ENCODE measurements at regions not wholly inside any gene's neighbourhood (a gene's known extent, or its start where the extent isn't known, plus 50 kb on each side); places are given as distances from the start of the nearest gene placed in this dataset.
"Not testable (repeated sequence)": the region's sequence is repeated elsewhere in the genome, so short reads cannot be mapped to it uniquely, and the experiment has no call there.

GRCh38 chr5:44969825-44970224, 161.1 kb downstream of the MRPS30 start:
- Mint-ChIP-seq H3K4me1 (no peaks in the 10 kb centered on the region), H3K27me3 (no peaks in the 10 kb centered on the region), H3K36me3 (no peaks in the 10 kb centered on the region), H3K4me3 (no peak overlapping the region), H3K27ac (no peak overlapping the region), H3K9me3 (no peaks in the 10 kb centered on the region)
- no peak for DNase-seq
- CTCF ChIA-PET: no interaction called here

- H3K9me3 Mint-ChIP-seq, H3K36me3 Mint-ChIP-seq, CTCF ChIA-PET, DNase-seq, H3K4me1 Mint-ChIP-seq, H3K4me3 Mint-ChIP-seq, H3K27me3 Mint-ChIP-seq, H3K27ac Mint-ChIP-seq: not testable (repeated sequence)
Measured at GRCh38 chr5:44970963-44971362, 162.2 kb downstream of the MRPS30 start.

DNA sequence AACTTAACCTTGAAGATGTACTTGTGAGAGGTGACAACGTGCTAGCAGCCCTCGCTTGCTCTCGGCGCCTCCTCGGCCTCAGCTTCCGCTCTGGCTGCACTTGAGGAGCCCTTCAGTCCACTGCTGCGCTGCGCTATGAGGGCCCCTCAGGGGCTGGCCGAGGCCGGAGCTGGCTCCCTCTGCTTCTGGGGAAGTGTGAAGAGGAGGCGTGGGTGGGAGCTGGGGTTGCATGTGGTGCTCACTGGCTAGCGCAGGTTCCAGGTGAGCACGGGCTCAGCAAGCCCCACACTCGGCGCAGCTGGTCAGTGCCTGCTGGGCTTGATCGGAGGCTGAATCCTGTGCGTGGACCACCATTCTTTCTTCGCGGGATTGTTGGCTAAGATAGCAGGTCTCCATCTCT, 166.1 kb downstream of the MRPS30 start:
- no peak for DNase-seq
- Mint-ChIP-seq H3K27me3 (no peaks in the 10 kb centered on the region), H3K4me1 (no peaks in the 10 kb centered on the region), H3K27ac (no peak overlapping the region), H3K9me3 (peaks cover 7% of the 10 kb centered on the region), H3K36me3 (no peaks in the 10 kb centered on the region), H3K4me3 (no peak overlapping the region)
- CTCF ChIA-PET: no interaction called here

- no peak overlapping the region for H3K27ac Mint-ChIP-seq
- no peaks in the 10 kb centered on the region for H3K4me1 Mint-ChIP-seq
- DNase-seq: no peak
Measured at GRCh38 chr5:44981708-44982107, 173.0 kb downstream of the MRPS30 start.

DNA sequence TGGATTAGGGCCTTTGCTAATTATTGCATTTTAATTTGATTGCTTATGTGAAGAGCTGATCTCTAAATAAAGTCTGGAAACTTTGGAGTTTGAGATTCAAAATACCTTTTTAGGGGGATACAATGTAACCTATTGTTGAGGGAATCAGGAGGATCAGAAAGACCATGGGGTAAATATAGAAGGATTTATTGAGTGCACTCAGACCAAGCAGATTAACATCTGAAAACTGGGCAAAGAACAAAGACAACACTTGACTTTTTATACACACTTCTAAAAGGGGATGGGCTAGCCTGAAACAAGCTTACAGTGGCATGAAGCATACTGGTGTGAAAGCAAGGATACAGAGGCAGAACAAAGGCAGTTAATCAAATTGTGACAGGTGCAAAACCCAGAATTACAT, 174.3 kb downstream of the MRPS30 start:
- Mint-ChIP-seq H3K36me3 (no peaks in the 10 kb centered on the region), H3K27me3 (no peaks in the 10 kb centered on the region), H3K27ac (no peak overlapping the region), H3K4me1 (no peaks in the 10 kb centered on the region), H3K9me3 (peaks cover 43% of the 10 kb centered on the region), H3K4me3 (no peak overlapping the region)
- CTCF ChIA-PET: no interaction called here
- DNase-seq: no peak

More at GRCh38 chr5:44981708-44982107, 173.0 kb downstream of the MRPS30 start:
- H3K4me3 Mint-ChIP-seq: no peak overlapping the region
- no peaks in the 10 kb centered on the region for H3K36me3 Mint-ChIP-seq
- H3K27me3 Mint-ChIP-seq: no peaks in the 10 kb centered on the region
- CTCF ChIA-PET: no interaction called here
- peaks cover 41% of the 10 kb centered on the region for H3K9me3 Mint-ChIP-seq

DNA sequence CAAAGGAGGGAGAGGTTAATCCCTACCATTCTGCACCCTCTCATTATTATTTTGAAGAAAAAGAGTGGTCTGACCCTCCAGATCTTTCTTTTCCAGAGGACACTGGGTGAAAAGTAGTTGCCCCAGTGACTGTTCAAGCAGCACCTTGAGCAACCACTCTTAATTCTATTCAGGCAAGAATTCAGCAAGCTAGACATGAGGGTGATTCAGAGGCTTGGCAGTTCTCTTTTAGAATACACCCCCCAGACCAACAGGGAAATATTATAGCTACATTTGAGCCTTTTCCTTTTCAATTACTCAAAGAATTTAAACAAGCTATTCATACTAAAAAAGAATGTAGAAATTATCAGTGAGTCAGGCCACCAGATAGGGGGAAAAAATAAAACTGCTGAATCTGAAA, 178.3 kb downstream of the MRPS30 start:
- no peak overlapping the region for H3K4me3 Mint-ChIP-seq
- H3K27me3 Mint-ChIP-seq: no peaks in the 10 kb centered on the region
- DNase-seq: no peak
- H3K9me3 Mint-ChIP-seq: peaks cover 45% of the 10 kb centered on the region
- no peaks in the 10 kb centered on the region for H3K4me1 Mint-ChIP-seq
- H3K27ac Mint-ChIP-seq: no peak overlapping the region
- no peaks in the 10 kb centered on the region for H3K36me3 Mint-ChIP-seq
- CTCF ChIA-PET: no interaction called here

- CTCF ChIA-PET: no interaction called here
Measured at GRCh38 chr5:44991693-44992092, 182.9 kb downstream of the MRPS30 start.

GRCh38 chr5:44993286-44993685, 184.5 kb downstream of the MRPS30 start:
- CTCF ChIA-PET: no interaction called here
- H3K4me3 Mint-ChIP-seq: no peak overlapping the region
- H3K36me3 Mint-ChIP-seq: no peaks in the 10 kb centered on the region
- no peak for DNase-seq
- H3K27ac Mint-ChIP-seq: no peak overlapping the region
- no peaks in the 10 kb centered on the region for H3K4me1 Mint-ChIP-seq
- no peaks in the 10 kb centered on the region for H3K27me3 Mint-ChIP-seq
- peaks cover 16% of the 10 kb centered on the region for H3K9me3 Mint-ChIP-seq

More at GRCh38 chr5:44991693-44992092, 182.9 kb downstream of the MRPS30 start:
- no peaks in the 10 kb centered on the region for H3K4me1 Mint-ChIP-seq
- H3K4me3 Mint-ChIP-seq: no peak overlapping the region
- no peak for DNase-seq
- H3K36me3 Mint-ChIP-seq: no peaks in the 10 kb centered on the region
- H3K9me3 Mint-ChIP-seq: peaks cover 20% of the 10 kb centered on the region
- H3K27me3 Mint-ChIP-seq: no peaks in the 10 kb centered on the region
- H3K27ac Mint-ChIP-seq: no peak overlapping the region

DNA sequence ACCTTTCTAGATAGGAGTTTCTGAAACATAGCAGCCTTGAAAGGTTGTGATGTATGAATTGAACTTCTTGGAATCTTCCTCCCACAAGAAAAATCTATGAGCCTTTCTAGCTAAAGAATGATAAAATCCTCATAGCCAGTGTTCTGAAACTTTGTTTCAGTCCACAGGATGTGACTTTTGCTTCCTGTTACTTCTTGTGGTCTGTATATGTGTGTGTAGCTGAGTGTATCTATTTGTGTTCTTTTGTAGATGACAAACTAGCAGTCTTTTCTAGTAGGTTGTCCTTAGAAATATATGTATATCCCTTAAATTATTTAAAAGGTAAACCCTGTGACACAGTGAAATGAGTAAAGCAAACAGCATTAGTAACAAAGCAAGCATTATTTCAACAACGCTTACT, 188.8 kb downstream of the MRPS30 start:
- CTCF ChIA-PET: interaction anchor here (1.1 kb wide), 1 partner anchor 46 kb away, joined by 4 read pairs; no protein-coding TSS in a partner anchor
- no peaks in the 10 kb centered on the region for H3K4me1 Mint-ChIP-seq
- H3K36me3 Mint-ChIP-seq: no peaks in the 10 kb centered on the region
- H3K27me3 Mint-ChIP-seq: no peaks in the 10 kb centered on the region
- H3K4me3 Mint-ChIP-seq: no peak overlapping the region
- H3K9me3 Mint-ChIP-seq: no peaks in the 10 kb centered on the region
- no peak for DNase-seq
- H3K27ac Mint-ChIP-seq: no peak overlapping the region

GRCh38 chr5:45007102-45007501, 198.4 kb downstream of the MRPS30 start:
- DNase-seq, CTCF ChIA-PET, H3K27me3 Mint-ChIP-seq, H3K4me1 Mint-ChIP-seq, H3K27ac Mint-ChIP-seq, H3K36me3 Mint-ChIP-seq, H3K9me3 Mint-ChIP-seq, H3K4me3 Mint-ChIP-seq: not testable (repeated sequence)

DNA sequence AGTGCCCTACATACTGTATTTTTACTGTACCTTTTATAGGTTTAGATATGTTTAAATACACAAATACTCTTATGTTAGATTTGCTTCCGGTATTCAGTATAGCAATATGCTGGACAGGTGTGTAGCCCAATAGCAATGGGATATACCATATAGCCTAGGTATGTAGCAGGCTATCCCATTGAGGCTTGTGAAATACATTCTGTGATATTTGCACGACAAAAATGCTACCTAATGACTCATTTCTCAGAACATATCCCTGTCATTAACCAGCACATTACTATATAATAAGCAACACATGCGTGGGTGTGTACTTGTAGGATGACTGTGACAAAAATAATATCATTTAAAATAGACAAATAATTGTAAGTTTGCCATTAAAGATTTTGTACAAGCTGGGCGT, 208.8 kb downstream of the MRPS30 start:
- Mint-ChIP-seq H3K9me3 (peaks cover 4% of the 10 kb centered on the region), H3K36me3 (no peaks in the 10 kb centered on the region), H3K27me3 (no peaks in the 10 kb centered on the region), H3K4me1 (no peaks in the 10 kb centered on the region), H3K27ac (no peak overlapping the region), H3K4me3 (no peak overlapping the region)
- CTCF ChIA-PET: no interaction called here
- no peak for DNase-seq

GRCh38 chr5:45029553-45029952, 220.8 kb downstream of the MRPS30 start:
- DNase-seq: no peak
- Mint-ChIP-seq H3K4me1 (no peaks in the 10 kb centered on the region), H3K36me3 (no peaks in the 10 kb centered on the region), H3K27ac (no peak overlapping the region), H3K27me3 (no peaks in the 10 kb centered on the region), H3K9me3 (peaks cover 10% of the 10 kb centered on the region), H3K4me3 (no peak overlapping the region)
- CTCF ChIA-PET: no interaction called here

GRCh38 chr5:45035991-45036390, 227.2 kb downstream of the MRPS30 start:
- H3K9me3 Mint-ChIP-seq: no peaks in the 10 kb centered on the region
- CTCF ChIA-PET: no interaction called here
- no peaks in the 10 kb centered on the region for H3K27me3 Mint-ChIP-seq
- H3K4me1 Mint-ChIP-seq: no peaks in the 10 kb centered on the region
- no peak for DNase-seq
- H3K27ac Mint-ChIP-seq: no peak overlapping the region
- H3K36me3 Mint-ChIP-seq: no peaks in the 10 kb centered on the region
- H3K4me3 Mint-ChIP-seq: no peak overlapping the region

GRCh38 chr5:45037927-45038326, 229.2 kb downstream of the MRPS30 start:
- no peaks in the 10 kb centered on the region for H3K9me3 Mint-ChIP-seq
- H3K4me3 Mint-ChIP-seq: no peak overlapping the region
- H3K27ac Mint-ChIP-seq: no peak overlapping the region
- H3K36me3 Mint-ChIP-seq: no peaks in the 10 kb centered on the region
- no peaks in the 10 kb centered on the region for H3K27me3 Mint-ChIP-seq
- CTCF ChIA-PET: interaction anchor here (1.5 kb wide), 1 partner anchor 658 kb away, joined by 4 read pairs; the partner anchor contains the start of gene HCN1
- no peak for DNase-seq
- H3K4me1 Mint-ChIP-seq: no peaks in the 10 kb centered on the region

DNA sequence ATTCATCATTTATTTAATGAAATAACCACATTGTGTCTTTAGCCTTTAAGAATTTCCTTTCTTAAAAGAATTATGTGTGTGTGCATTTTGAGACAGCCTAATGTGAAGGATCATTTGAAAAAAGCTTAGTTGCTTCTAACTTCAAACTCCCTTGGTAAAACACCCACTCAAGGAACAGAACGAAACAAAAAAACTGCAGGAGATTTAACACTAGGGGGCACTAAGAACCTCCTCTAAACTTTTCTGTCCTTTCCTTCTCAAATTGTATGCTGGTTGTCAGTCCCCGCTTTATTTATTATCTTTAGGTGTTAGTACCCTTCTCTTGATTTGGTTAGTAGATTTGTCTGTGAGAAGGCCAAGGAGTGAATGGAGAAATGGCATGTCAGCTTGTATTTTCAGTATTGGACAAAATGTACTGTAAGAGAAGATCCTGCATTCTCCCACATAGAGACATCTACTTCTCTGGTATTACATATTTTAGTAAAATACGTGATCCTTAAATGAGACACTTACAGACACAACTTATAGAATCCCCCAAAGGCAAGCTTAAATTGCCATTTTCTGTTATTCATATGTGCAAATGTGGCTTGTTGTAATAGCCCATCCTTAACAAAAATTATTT, 229.7 kb downstream of the MRPS30 start:
- CTCF ChIA-PET: interaction anchor here (0.7 to 1.5 kb wide), 2 partner anchors 154 to 658 kb away, joined by 4 read pairs; partner anchors contain the start of gene HCN1
- H3K9me3 Mint-ChIP-seq: no peaks in the 10 kb centered on the region
- no peak overlapping the region for H3K27ac Mint-ChIP-seq
- H3K4me1 Mint-ChIP-seq: no peaks in the 10 kb centered on the region
- no peaks in the 10 kb centered on the region for H3K27me3 Mint-ChIP-seq
- H3K36me3 Mint-ChIP-seq: no peaks in the 10 kb centered on the region
- no peak for DNase-seq
- no peak overlapping the region for H3K4me3 Mint-ChIP-seq

DNA sequence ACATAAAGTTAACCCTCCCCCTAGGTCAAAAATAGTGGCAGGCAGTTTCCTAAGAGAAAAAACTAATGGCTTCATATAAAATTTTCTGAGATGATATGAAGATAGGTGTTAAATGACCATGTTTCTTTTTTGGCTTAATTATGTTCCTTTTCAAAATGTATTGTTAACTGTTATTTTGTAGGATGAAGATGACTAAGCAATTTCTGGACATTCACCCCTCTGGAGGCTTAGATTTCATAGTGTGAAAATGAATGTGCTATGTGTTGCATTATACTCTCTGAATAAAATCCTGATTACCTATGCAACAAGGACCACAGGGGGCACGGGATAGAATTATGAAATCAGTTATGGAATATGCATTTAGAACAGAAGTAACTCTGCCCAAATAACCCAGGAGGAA, 233.5 kb downstream of the MRPS30 start:
- no peak for DNase-seq
- H3K27me3 Mint-ChIP-seq: no peaks in the 10 kb centered on the region
- H3K4me1 Mint-ChIP-seq: no peaks in the 10 kb centered on the region
- H3K9me3 Mint-ChIP-seq: no peaks in the 10 kb centered on the region
- H3K4me3 Mint-ChIP-seq: no peak overlapping the region
- CTCF ChIA-PET: no interaction called here
- H3K36me3 Mint-ChIP-seq: no peaks in the 10 kb centered on the region
- no peak overlapping the region for H3K27ac Mint-ChIP-seq
